ENCODE measurements at regions not wholly inside any gene's neighbourhood (a gene's known extent, or its start where the extent isn't known, plus 50 kb on each side); places are given as distances from the start of the nearest gene placed in this dataset.

- H3K9me3 ChIP-seq: no peaks in the 10 kb centered on the region
- H3K27me3 ChIP-seq: no peaks in the 10 kb centered on the region
- no peak overlapping the region for H3K4me3 ChIP-seq
- intact Hi-C loops (cut with DNase I; ENCODE audit: low total_unique reads): no loop called here
- H3K27ac ChIP-seq: no peak overlapping the region
- no peak for TF ChIP-seq POLR2AphosphoS5 (IDR thresholded peaks at IDR 0.05)
- TF ChIP-seq POLR2A (IDR thresholded peaks at IDR 0.05): no peak
- TF ChIP-seq CTCF (IDR thresholded peaks at IDR 0.05): no peak
- no peak for TF ChIP-seq EP300 (IDR thresholded peaks at IDR 0.05)
- H3K4me1 ChIP-seq: no peaks in the 10 kb centered on the region
- no peak for DNase-seq
- H3K36me3 ChIP-seq: no peaks in the 10 kb centered on the region
Measured at GRCh38 chr4:175306436-175306835, 388.3 kb downstream of the ADAM29 start.

GRCh38 chr4:175307326-175307725 is 389.2 kb downstream of the ADAM29 start:
- H3K4me1 ChIP-seq: no peaks in the 10 kb centered on the region
- WGBS, 5 donors: 52 to 67% (median 62%) methylated on average over 1 of the region's 1 CpG
- no peaks in the 10 kb centered on the region for H3K9me3 ChIP-seq
- no peak for DNase-seq
- H3K4me3 ChIP-seq: no peak overlapping the region
- intact Hi-C loops (cut with DNase I; ENCODE audit: low total_unique reads): no loop called here
- H3K27ac ChIP-seq: no peak overlapping the region
- H3K27me3 ChIP-seq: no peaks in the 10 kb centered on the region
- no peak for TF ChIP-seq POLR2AphosphoS5 (IDR thresholded peaks at IDR 0.05)
- no peak for TF ChIP-seq EP300 (IDR thresholded peaks at IDR 0.05)
- TF ChIP-seq CTCF (IDR thresholded peaks at IDR 0.05): no peak
- no peak for TF ChIP-seq POLR2A (IDR thresholded peaks at IDR 0.05)
- no peaks in the 10 kb centered on the region for H3K36me3 ChIP-seq

- intact Hi-C loops (cut with DNase I; ENCODE audit: low total_unique reads): no loop called here
- Histone ChIP-seq H3K27ac (no peak overlapping the region), H3K4me3 (no peak overlapping the region), H3K36me3 (no peaks in the 10 kb centered on the region), H3K4me1 (no peaks in the 10 kb centered on the region), H3K9me3 (no peaks in the 10 kb centered on the region), H3K27me3 (no peaks in the 10 kb centered on the region)
- TF ChIP-seq POLR2AphosphoS5 (IDR thresholded peaks at IDR 0.05): no peak
- TF ChIP-seq POLR2A (IDR thresholded peaks at IDR 0.05): no peak
- no peak for TF ChIP-seq EP300 (IDR thresholded peaks at IDR 0.05)
- no peak for TF ChIP-seq CTCF (IDR thresholded peaks at IDR 0.05)
- WGBS, 5 donors: 57 to 71% (median 70%) methylated on average over 5 of the region's 5 CpGs
- DNase-seq: no peak
Measured at GRCh38 chr4:175308236-175308635, 390.1 kb downstream of the ADAM29 start.

GRCh38 chr4:175309041-175309440 is 390.9 kb downstream of the ADAM29 start:
- WGBS, 5 donors: 35 to 60% (median 46%) methylated on average over 3 of the region's 3 CpGs
- no peak for TF ChIP-seq CTCF (IDR thresholded peaks at IDR 0.05)
- no peak for TF ChIP-seq POLR2A (IDR thresholded peaks at IDR 0.05)
- TF ChIP-seq POLR2AphosphoS5 (IDR thresholded peaks at IDR 0.05): no peak
- TF ChIP-seq EP300 (IDR thresholded peaks at IDR 0.05): no peak
- Histone ChIP-seq H3K27ac (no peak overlapping the region), H3K27me3 (no peaks in the 10 kb centered on the region), H3K4me3 (no peak overlapping the region), H3K9me3 (no peaks in the 10 kb centered on the region), H3K4me1 (no peaks in the 10 kb centered on the region), H3K36me3 (no peaks in the 10 kb centered on the region)
- DNase-seq: no peak
- intact Hi-C loops (cut with DNase I; ENCODE audit: low total_unique reads): no loop called here
